ENCODE measurements at regions not wholly inside any gene's neighbourhood (a gene's known extent, or its start where the extent isn't known, plus 50 kb on each side); places are given as distances from the start of the nearest gene placed in this dataset.
A peak's percentile ranks its signal among the peaks of the same experiment; 100 is the strongest.
"Not testable (repeated sequence)": the region's sequence is repeated elsewhere in the genome, so short reads cannot be mapped to it uniquely, and the experiment has no call there.

DNA sequence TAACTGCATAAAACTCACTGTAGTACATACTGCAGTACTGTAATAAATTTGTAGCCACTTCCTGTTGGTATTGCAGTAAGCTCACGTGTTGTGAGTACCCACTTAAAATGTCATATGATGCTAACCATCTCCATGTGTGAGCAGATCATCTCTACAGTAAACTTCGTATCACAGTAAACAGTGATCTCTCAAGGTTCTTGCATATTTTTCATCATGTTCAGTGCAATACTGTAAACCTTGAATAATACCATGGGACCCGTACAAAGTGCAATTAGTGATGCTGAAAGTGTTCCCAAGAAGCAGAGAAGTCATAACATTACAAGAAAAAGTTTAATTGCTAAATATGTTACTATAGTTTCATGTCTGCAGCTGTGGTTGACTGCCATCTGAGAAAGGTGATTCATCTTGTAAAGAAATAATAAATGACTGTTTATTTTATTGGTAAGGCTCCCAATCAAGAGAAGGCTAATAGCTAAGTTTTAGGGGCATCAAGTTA, 253.8 kb upstream of the POU5F2 start:
- no peak overlapping the region for H3K27ac ChIP-seq (ENCODE audit: low read depth, low read length)
- Mint-ChIP-seq H3K4me3 (no peak overlapping the region), H3K27ac (peak overlapping the region in 3 of 8 donors; percentile 2 to 24 (median 10)), H3K27me3 (no peaks in the 10 kb centered on the region), H3K4me1 (peaks cover 39 to 45% (median 45%) of the 10 kb centered on the region in 3 donors), H3K36me3 (peaks cover 0 to 7% (median 2%) of the 10 kb centered on the region in 3 donors), H3K9me3 (no peaks in the 10 kb centered on the region)
- no peak for DNase-seq
- POLR2A ChIA-PET = no interaction called here
- H3K27me3 ChIP-seq (ENCODE audit: insufficient read depth, low read length, poor library complexity, severe bottlenecking) = no peaks in the 10 kb centered on the region
- H3K36me3 ChIP-seq (ENCODE audit: insufficient read depth, low read length) = no peaks in the 10 kb centered on the region
- H3K4me1 ChIP-seq (ENCODE audit: insufficient read depth, low read length) = no peaks in the 10 kb centered on the region
- H3K9me3 ChIP-seq (ENCODE audit: low read length) = no peaks in the 10 kb centered on the region
- no peak overlapping the region for H3K4me3 ChIP-seq (ENCODE audit: low read length)
- CTCF ChIA-PET = no interaction called here

DNA sequence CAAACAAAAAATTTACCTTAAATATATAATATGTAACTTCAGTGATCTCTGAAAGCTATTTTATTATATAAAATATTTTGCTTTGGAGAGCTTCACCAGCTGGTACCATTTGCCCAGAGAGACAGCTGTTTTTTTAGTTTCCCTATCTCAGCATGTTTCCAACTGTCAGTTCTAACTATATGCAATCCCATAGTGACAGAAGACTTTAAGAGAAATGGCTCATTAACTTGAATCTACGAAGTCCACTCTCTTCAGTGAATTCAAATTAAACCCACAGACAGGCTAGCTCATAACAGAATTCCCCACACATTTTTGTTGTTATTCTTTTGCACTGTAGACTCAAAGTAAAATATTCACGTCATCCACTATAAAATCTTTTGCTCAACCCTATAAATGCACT, 251.8 kb upstream of the POU5F2 start:
- no peaks in the 10 kb centered on the region for H3K27me3 Mint-ChIP-seq
- POLR2A ChIA-PET = no interaction called here

DNA sequence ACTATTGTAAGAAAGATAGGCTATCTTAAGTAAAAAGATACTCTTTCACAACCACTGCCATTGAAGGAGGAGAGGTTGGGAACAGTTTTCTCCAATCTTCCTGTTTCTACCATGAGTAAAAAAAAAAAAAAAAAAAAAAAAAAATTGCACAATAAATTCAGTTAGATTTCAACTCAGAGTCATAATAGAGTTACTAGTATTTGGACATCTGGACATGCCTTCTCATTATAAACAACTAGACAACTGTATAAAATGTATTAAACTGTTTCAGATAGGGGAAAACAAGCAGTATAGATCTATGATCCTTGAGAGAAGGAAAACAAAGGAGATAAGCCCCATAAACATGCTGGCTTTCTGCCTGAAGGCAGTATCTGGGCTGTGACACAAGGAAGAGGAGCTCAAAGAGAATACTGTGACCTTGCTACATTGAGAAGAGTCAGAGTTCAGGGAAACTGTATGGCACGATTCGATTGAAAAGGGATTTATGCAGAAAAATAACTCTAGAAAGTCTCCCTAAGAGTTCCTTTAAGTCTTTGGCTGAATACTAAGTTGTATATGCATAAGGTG, 249.2 kb upstream of the POU5F2 start:
- no peaks in the 10 kb centered on the region for H3K4me1 ChIP-seq (ENCODE audit: insufficient read depth, low read length)
- no peak overlapping the region for H3K27ac ChIP-seq (ENCODE audit: low read depth, low read length)
- no peak for DNase-seq
- Mint-ChIP-seq H3K27me3 (no peaks in the 10 kb centered on the region), H3K9me3 (no peaks in the 10 kb centered on the region), H3K27ac (peak overlapping the region in 1 of 8 donors; percentile 11), H3K36me3 (peaks cover 0 to 17% (median 6%) of the 10 kb centered on the region in 3 donors), H3K4me1 (peaks cover 27 to 35% (median 29%) of the 10 kb centered on the region in 3 donors), H3K4me3 (no peak overlapping the region)
- no peaks in the 10 kb centered on the region for H3K27me3 ChIP-seq (ENCODE audit: insufficient read depth, low read length, poor library complexity, severe bottlenecking)
- ChIA-PET POLR2A (no interaction called here), CTCF (interaction anchor here (0.7 kb wide), 1 partner anchor 335 kb away, joined by 4 read pairs; no protein-coding TSS in a partner anchor)
- H3K4me3 ChIP-seq (ENCODE audit: low read length) = no peak overlapping the region
- no peaks in the 10 kb centered on the region for H3K36me3 ChIP-seq (ENCODE audit: insufficient read depth, low read length)
- H3K9me3 ChIP-seq (ENCODE audit: low read length) = no peaks in the 10 kb centered on the region

More for the DNA sequence above, 251.8 kb upstream of the POU5F2 start:
- DNase-seq = no peak
- Histone ChIP-seq H3K27me3 (ENCODE audit: insufficient read depth, low read length, poor library complexity, severe bottlenecking) (no peaks in the 10 kb centered on the region), H3K4me3 (ENCODE audit: low read length) (no peak overlapping the region), H3K9me3 (ENCODE audit: low read length) (no peaks in the 10 kb centered on the region), H3K4me1 (ENCODE audit: insufficient read depth, low read length) (no peaks in the 10 kb centered on the region), H3K27ac (ENCODE audit: low read depth, low read length) (no peak overlapping the region), H3K36me3 (ENCODE audit: insufficient read depth, low read length) (no peaks in the 10 kb centered on the region)
- CTCF ChIA-PET = no interaction called here
- Mint-ChIP-seq H3K4me1 (peaks cover 37 to 46% (median 45%) of the 10 kb centered on the region in 3 donors), H3K27ac (no peak overlapping the region), H3K36me3 (peaks cover 0 to 8% (median 4%) of the 10 kb centered on the region in 3 donors), H3K4me3 (no peak overlapping the region), H3K9me3 (no peaks in the 10 kb centered on the region)

DNA sequence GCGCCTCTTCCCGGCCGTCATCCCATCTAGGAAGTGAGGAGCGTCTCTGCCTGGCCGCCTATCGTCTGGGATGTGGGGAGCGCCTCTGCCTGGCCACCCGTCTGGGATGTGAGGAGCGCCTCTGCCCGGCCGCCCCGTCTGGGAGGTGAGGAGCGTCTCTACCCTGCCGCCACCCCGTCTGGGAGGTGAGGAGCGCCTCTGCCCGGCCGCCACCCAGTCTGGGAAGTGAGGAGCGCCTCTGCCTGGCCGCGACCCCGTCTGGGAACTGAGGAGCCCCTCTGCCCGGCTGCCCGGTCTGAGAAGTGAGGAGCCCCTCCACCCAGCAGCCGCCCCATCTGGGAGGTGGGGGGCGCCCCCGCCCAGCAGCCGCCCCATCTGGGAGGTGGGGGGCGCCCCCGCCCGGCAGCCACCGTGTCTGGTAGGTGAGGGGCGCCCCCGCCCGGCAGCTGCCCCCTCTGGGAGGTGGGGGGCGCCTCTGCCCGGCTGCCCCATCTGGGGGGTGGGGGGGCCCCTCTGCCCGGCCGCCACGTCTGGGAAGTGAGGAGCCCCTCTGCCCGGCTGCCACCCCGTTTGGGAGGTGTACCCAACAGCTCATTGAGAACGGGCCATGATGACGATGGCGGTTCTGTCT, 244.7 kb upstream of the POU5F2 start:
- H3K4me3 Mint-ChIP-seq; H3K4me1 ChIP-seq (ENCODE audit: insufficient read depth, low read length); H3K4me3 ChIP-seq (ENCODE audit: low read length); CTCF ChIA-PET; H3K36me3 ChIP-seq (ENCODE audit: insufficient read depth, low read length); H3K9me3 Mint-ChIP-seq; H3K9me3 ChIP-seq (ENCODE audit: low read length); POLR2A ChIA-PET; H3K27me3 Mint-ChIP-seq; H3K27me3 ChIP-seq (ENCODE audit: insufficient read depth, low read length, poor library complexity, severe bottlenecking); H3K27ac ChIP-seq (ENCODE audit: low read depth, low read length): not testable (repeated sequence)
- peak in 1 of 5 donors; percentile 24 for DNase-seq
- H3K4me1 Mint-ChIP-seq = peaks cover 7 to 10% (median 10%) of the 10 kb centered on the region in 3 donors
- H3K27ac Mint-ChIP-seq = peak overlapping the region in 1 of 8 donors; percentile 12
- peaks cover 6 to 29% (median 15%) of the 10 kb centered on the region in 3 donors for H3K36me3 Mint-ChIP-seq

DNA sequence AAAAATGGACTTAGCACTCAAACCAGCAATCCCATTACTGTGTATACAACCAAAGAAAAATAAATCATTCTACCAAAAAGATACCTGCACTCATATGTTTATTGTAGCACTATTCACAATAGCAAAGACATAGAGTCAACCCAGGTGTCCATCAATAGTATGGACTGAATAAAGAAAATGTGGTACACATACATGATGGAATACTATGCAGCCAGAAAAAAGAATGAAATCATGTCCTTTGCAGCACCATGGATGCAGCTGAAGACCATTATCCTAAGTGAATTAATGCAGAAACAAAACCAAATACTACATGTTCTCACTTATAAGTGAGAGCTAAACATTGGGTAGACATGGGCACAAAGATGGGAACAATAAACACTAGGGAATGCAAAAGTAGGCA, 236.8 kb upstream of the POU5F2 start:
- Histone ChIP-seq H3K4me1 (ENCODE audit: insufficient read depth, low read length) (no peaks in the 10 kb centered on the region), H3K27me3 (ENCODE audit: insufficient read depth, low read length, poor library complexity, severe bottlenecking) (no peaks in the 10 kb centered on the region), H3K4me3 (ENCODE audit: low read length) (no peak overlapping the region), H3K36me3 (ENCODE audit: insufficient read depth, low read length) (peaks cover 5% of the 10 kb centered on the region), H3K27ac (ENCODE audit: low read depth, low read length) (no peak overlapping the region), H3K9me3 (ENCODE audit: low read length) (peaks cover 6% of the 10 kb centered on the region)
- ChIA-PET CTCF (no interaction called here), POLR2A (no interaction called here)
- H3K27ac Mint-ChIP-seq = no peak overlapping the region
- H3K36me3 Mint-ChIP-seq = peaks cover 33 to 72% (median 54%) of the 10 kb centered on the region in 3 donors
- no peak overlapping the region for H3K4me3 Mint-ChIP-seq
- no peak for DNase-seq
- H3K27me3 Mint-ChIP-seq = no peaks in the 10 kb centered on the region
- H3K4me1 Mint-ChIP-seq = peaks cover 6 to 19% (median 7%) of the 10 kb centered on the region in 3 donors
- H3K9me3 Mint-ChIP-seq = peaks cover 29 to 44% (median 43%) of the 10 kb centered on the region in 5 donors

DNA sequence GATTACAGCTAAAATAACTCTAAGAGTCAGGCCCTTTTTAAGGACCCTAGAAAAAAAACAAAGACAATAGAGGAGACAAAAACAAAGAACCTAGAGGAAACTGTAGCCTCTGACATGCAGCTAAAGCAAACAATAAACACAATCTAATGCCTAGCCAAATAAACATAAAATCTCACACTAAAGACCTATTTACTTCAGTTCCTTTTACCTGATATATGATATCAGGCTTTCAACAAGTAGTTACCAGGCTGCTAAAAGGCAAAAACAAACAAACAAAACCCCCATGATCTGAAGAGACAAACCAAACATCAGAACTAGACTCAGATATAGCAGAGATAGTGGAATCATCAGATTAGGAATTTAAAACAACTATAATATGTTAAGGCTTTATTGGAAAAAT, 226.5 kb upstream of the POU5F2 start:
- Histone ChIP-seq H3K4me1 (ENCODE audit: insufficient read depth, low read length) (no peaks in the 10 kb centered on the region), H3K27ac (ENCODE audit: low read depth, low read length) (no peak overlapping the region), H3K9me3 (ENCODE audit: low read length) (no peaks in the 10 kb centered on the region), H3K36me3 (ENCODE audit: insufficient read depth, low read length) (no peaks in the 10 kb centered on the region), H3K27me3 (ENCODE audit: insufficient read depth, low read length, poor library complexity, severe bottlenecking) (no peaks in the 10 kb centered on the region), H3K4me3 (ENCODE audit: low read length) (no peak overlapping the region)
- Mint-ChIP-seq H3K27me3 (no peaks in the 10 kb centered on the region), H3K4me3 (no peak overlapping the region), H3K27ac (peak overlapping the region in 1 of 8 donors; percentile 15), H3K9me3 (peaks cover 0 to 7% (median 5%) of the 10 kb centered on the region in 5 donors), H3K36me3 (peaks cover 17 to 41% (median 37%) of the 10 kb centered on the region in 3 donors), H3K4me1 (peaks cover 21 to 24% (median 22%) of the 10 kb centered on the region in 3 donors)
- CTCF ChIA-PET = no interaction called here
- no peak for DNase-seq
- POLR2A ChIA-PET = no interaction called here

DNA sequence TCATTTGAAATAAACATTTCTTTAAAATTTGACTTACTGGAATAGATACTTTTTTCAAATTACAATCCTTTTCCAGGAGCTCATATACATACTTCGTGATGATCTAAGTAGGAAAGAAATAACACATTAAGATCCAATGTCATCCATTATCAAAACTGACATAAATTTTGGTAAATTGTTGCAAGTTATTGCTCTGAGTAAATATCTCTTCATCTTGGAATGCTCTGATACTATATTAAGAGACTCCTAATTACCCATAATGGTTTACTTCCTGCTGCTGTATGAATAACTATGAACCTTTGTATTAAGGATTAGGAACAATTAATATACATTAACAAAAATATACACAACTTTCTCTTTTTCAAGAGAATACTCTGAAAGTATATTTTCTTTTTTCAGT, 223.0 kb upstream of the POU5F2 start:
- Histone ChIP-seq H3K36me3 (ENCODE audit: insufficient read depth, low read length) (no peaks in the 10 kb centered on the region), H3K27me3 (ENCODE audit: insufficient read depth, low read length, poor library complexity, severe bottlenecking) (no peaks in the 10 kb centered on the region), H3K27ac (ENCODE audit: low read depth, low read length) (no peak overlapping the region), H3K4me3 (ENCODE audit: low read length) (no peak overlapping the region), H3K9me3 (ENCODE audit: low read length) (no peaks in the 10 kb centered on the region), H3K4me1 (ENCODE audit: insufficient read depth, low read length) (no peaks in the 10 kb centered on the region)
- no peak for DNase-seq
- Mint-ChIP-seq H3K27ac (no peak overlapping the region), H3K4me1 (peaks cover 12 to 19% (median 16%) of the 10 kb centered on the region in 3 donors), H3K27me3 (peaks cover 0 to 2% of the 10 kb centered on the region in 2 donors), H3K4me3 (no peak overlapping the region), H3K9me3 (peaks cover 0 to 5% (median 0%) of the 10 kb centered on the region in 5 donors), H3K36me3 (peaks cover 12 to 43% (median 22%) of the 10 kb centered on the region in 3 donors)
- POLR2A ChIA-PET = no interaction called here
- CTCF ChIA-PET = no interaction called here

DNA sequence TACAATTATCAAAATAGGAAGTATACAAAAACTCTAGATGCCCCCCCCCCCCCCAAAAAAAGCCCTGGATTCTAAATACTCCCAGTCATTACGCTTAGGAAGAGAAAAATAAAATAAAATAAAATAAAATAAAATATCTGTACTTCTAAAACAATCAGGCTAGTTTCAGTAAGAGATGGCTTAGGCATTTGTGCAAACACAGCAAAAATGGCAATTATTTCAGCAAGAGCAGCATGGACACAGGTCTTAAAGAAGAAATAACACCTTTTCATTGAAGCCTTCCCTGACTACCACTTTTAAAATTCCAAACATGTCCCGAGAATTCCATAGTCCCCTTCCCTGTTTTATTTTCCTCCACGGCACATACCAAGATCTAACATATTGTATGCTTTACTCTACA, 218.6 kb upstream of the POU5F2 start:
- Histone ChIP-seq H3K4me1 (ENCODE audit: insufficient read depth, low read length) (no peaks in the 10 kb centered on the region), H3K27ac (ENCODE audit: low read depth, low read length) (no peak overlapping the region), H3K9me3 (ENCODE audit: low read length) (no peaks in the 10 kb centered on the region), H3K27me3 (ENCODE audit: insufficient read depth, low read length, poor library complexity, severe bottlenecking) (no peaks in the 10 kb centered on the region), H3K4me3 (ENCODE audit: low read length) (no peak overlapping the region), H3K36me3 (ENCODE audit: insufficient read depth, low read length) (no peaks in the 10 kb centered on the region)
- Mint-ChIP-seq H3K36me3 (peaks cover 14 to 46% (median 16%) of the 10 kb centered on the region in 3 donors), H3K4me3 (no peak overlapping the region), H3K9me3 (no peaks in the 10 kb centered on the region), H3K4me1 (peaks cover 0 to 3% (median 0%) of the 10 kb centered on the region in 3 donors), H3K27me3 (peaks cover 0 to 2% of the 10 kb centered on the region in 2 donors), H3K27ac (no peak overlapping the region)
- ChIA-PET POLR2A (no interaction called here), CTCF (no interaction called here)
- DNase-seq = no peak

Data from CD8-positive, alpha-beta memory T cell (primary cell).